GM19467 (cell line): ENCODE measurements at regions not wholly inside any gene's neighbourhood (a gene's known extent, or its start where the extent isn't known, plus 50 kb on each side); places are given as distances from the start of the nearest gene placed in this dataset.

Experiments
- ATAC-seq: cut with Tn5 transposase; IDR thresholded peaks from one replicate; pipeline ENCODE4 v1.9.1; 2021; ENCODE audit warnings: mild to moderate bottlenecking, moderate library complexity; ENCODE audit not compliant: unreplicated experiment

- no peak for ATAC-seq
Observed at GRCh38 chr18:55121397-55122170, 162.3 kb upstream of the CCDC68 start.

GRCh38 chr18:55120896-55121295, 161.6 kb upstream of the CCDC68 start:
- no peak for ATAC-seq

GRCh38 chr18:55119434-55119833, 160.2 kb upstream of the CCDC68 start:
- ATAC-seq = no peak

GRCh38 chr18:55119016-55119415, 159.8 kb upstream of the CCDC68 start:
- ATAC-seq = no peak

GRCh38 chr18:55116863-55117262, 157.6 kb upstream of the CCDC68 start:
- no peak for ATAC-seq

- no peak for ATAC-seq
Observed at GRCh38 chr18:55115606-55116005, 156.3 kb upstream of the CCDC68 start.

- ATAC-seq = no peak
Observed at GRCh38 chr18:55114876-55115275, 155.6 kb upstream of the CCDC68 start.

- ATAC-seq = no peak
Observed at GRCh38 chr18:55113800-55114199, 154.5 kb upstream of the CCDC68 start.

- no peak for ATAC-seq
Observed at GRCh38 chr18:55111271-55111670, 152.0 kb upstream of the CCDC68 start.

- no peak for ATAC-seq
Observed at GRCh38 chr18:55110436-55110835, 151.2 kb upstream of the CCDC68 start.

GRCh38 chr18:55109818-55110414, 150.7 kb upstream of the CCDC68 start:
- no peak for ATAC-seq

GRCh38 chr18:55106906-55107305, 147.6 kb upstream of the CCDC68 start:
- ATAC-seq = no peak

- ATAC-seq = no peak
Observed at GRCh38 chr18:55106466-55106865, 147.2 kb upstream of the CCDC68 start.

GRCh38 chr18:55105873-55106272, 146.6 kb upstream of the CCDC68 start:
- ATAC-seq = no peak

GRCh38 chr18:55102958-55103456, 143.7 kb upstream of the CCDC68 start:
- no peak for ATAC-seq

- no peak for ATAC-seq
Observed at GRCh38 chr18:55102501-55102900, 143.2 kb upstream of the CCDC68 start.

- no peak for ATAC-seq
Observed at GRCh38 chr18:55101458-55101824, 142.2 kb upstream of the CCDC68 start.

GRCh38 chr18:55100817-55101457, 141.7 kb upstream of the CCDC68 start:
- no peak for ATAC-seq

GRCh38 chr18:55097456-55098170, 138.4 kb upstream of the CCDC68 start:
- no peak for ATAC-seq

GRCh38 chr18:55096263-55096951, 137.1 kb upstream of the CCDC68 start:
- ATAC-seq = peak; percentile 50

GRCh38 chr18:55095584-55095983, 136.3 kb upstream of the CCDC68 start:
- no peak for ATAC-seq
